Uterus (tissue), 2 donors: ENCODE measurements at regions not wholly inside any gene's neighbourhood (a gene's known extent, or its start where the extent isn't known, plus 50 kb on each side); places are given as distances from the start of the nearest gene placed in this dataset.
"Not testable (repeated sequence)": the region's sequence is repeated elsewhere in the genome, so short reads cannot be mapped to it uniquely, and the experiment has no call there.

Source experiments
- CTCF ChIP-seq, 4 experiments: fragments of 200-600 bp in 2 of 4; fragments of 450-650 bp in 2 of 4; sonication (generic) in 2 of 4; IDR thresholded peaks; one replicate each; pipeline ENCODE4 v1.5.1; 2016 to 2019; ENCODE audit warnings: antibody characterized with exemption in 4 of 4, mild to moderate bottlenecking in 2 of 4, moderate library complexity in 1 of 4
- POLR2A ChIP-seq, 2 donors: fragments of 450-650 bp; IDR thresholded peaks; one replicate each; pipeline ENCODE4 v1.6.1; 2016; ENCODE audit warnings: antibody characterized with exemption in 2 of 2, mild to moderate bottlenecking in 1 of 2, moderate library complexity in 1 of 2

- not testable (repeated sequence) for TF ChIP-seq POLR2A, CTCF (IDR thresholded peaks at IDR 0.05)
These were observed 466.8 kb downstream of the BCKDHB start for GRCh38 chr6:80573320-80573719.
